DND-41 (cell line): ENCODE measurements at regions not wholly inside any gene's neighbourhood (a gene's known extent, or its start where the extent isn't known, plus 50 kb on each side); places are given as distances from the start of the nearest gene placed in this dataset.

Experiments
- ATAC-seq: fragments of 200-7000 bp; cut with Tn5 transposase; 3 replicates; pipeline ENCODE4 v1.9.1; 2021; ENCODE audit warnings: low read depth; ENCODE audit not compliant: insufficient read depth
- DNase-seq: peaks from one replicate; pipeline ENCODE4 v3.0.0-alpha.2; 2020
- H2AFZ ChIP-seq: 2 replicates; pipeline ENCODE4 v1.6.0; 2012; ENCODE audit warnings: low read depth, low read length
- H3K27ac ChIP-seq: 2 replicates; pipeline ENCODE4 v1.5.1; 2012; ENCODE audit warnings: low read length, inconsistent platforms
- H3K27me3 ChIP-seq: fragments of 200-600 bp; sonication (generic); 2 replicates; pipeline ENCODE4 v1.6.0; 2012; ENCODE audit warnings: low read length, mild to moderate bottlenecking, inconsistent platforms; ENCODE audit not compliant: insufficient read depth, poor library complexity
- H3K36me3 ChIP-seq: 2 replicates; pipeline ENCODE4 v1.5.1; 2012; ENCODE audit warnings: low read length, inconsistent platforms; ENCODE audit not compliant: insufficient read depth
- H3K4me1 ChIP-seq: 2 replicates; pipeline ENCODE4 v1.5.1; 2012; ENCODE audit warnings: mild to moderate bottlenecking, low read length; ENCODE audit not compliant: insufficient read depth
- H3K4me2 ChIP-seq: 2 replicates; pipeline ENCODE4 v1.6.0; 2012; ENCODE audit warnings: mild to moderate bottlenecking, moderate library complexity, low read length, inconsistent platforms; ENCODE audit not compliant: insufficient read depth
- H3K4me3 ChIP-seq, 2 experiments: fragments of 200-600 bp in 1 of 2; shearing (Covaris generic) in 1 of 2; 2 replicates each; pipeline ENCODE4 v1.5.1; 2012 to 2016; ENCODE audit warnings: inconsistent platforms in 2 of 2, low read length in 2 of 2, mild to moderate bottlenecking in 2 of 2, low read depth in 1 of 2, moderate library complexity in 1 of 2
- H3K79me2 ChIP-seq: 2 replicates; pipeline ENCODE4 v1.6.0; 2012; ENCODE audit warnings: low read length, inconsistent platforms; ENCODE audit not compliant: insufficient read depth
- H3K9ac ChIP-seq: 2 replicates; pipeline ENCODE4 v1.6.0; 2012; ENCODE audit warnings: low read depth, mild to moderate bottlenecking, inconsistent platforms, low read length, moderate library complexity
- H3K9me3 ChIP-seq: 2 replicates; pipeline ENCODE4 v1.5.1; 2012; ENCODE audit warnings: low read length, moderate library complexity, mild to moderate bottlenecking, inconsistent platforms; ENCODE audit not compliant: insufficient read depth, severe bottlenecking
- H4K20me1 ChIP-seq: 2 replicates; pipeline ENCODE4 v1.6.0; 2012; ENCODE audit warnings: low read length; ENCODE audit not compliant: insufficient read depth
- CTCF ChIP-seq: IDR thresholded peaks from 2 replicates; pipeline ENCODE4 v1.5.1; 2012; ENCODE audit warnings: borderline replicate concordance, low read length, moderate library complexity, mild to moderate bottlenecking; ENCODE audit not compliant: poor library complexity, severe bottlenecking; ENCODE audit errors: extremely low read depth
- EZH2 ChIP-seq: IDR thresholded peaks from 3 replicates; pipeline ENCODE4 v1.6.1; 2012; ENCODE audit warnings: borderline replicate concordance, low read depth, mild to moderate bottlenecking, moderate library complexity, low read length, inconsistent platforms; ENCODE audit not compliant: severe bottlenecking

- H3K9ac ChIP-seq = no peak overlapping the region
- H3K36me3 ChIP-seq = no peaks in the 10 kb centered on the region
- DNase-seq (no peak), ATAC-seq (no peak)
- H3K4me2 ChIP-seq = no peak overlapping the region
- H3K27me3 ChIP-seq = no peaks in the 10 kb centered on the region
- no peak overlapping the region for H2AFZ ChIP-seq
- TF ChIP-seq EZH2 = no peak
- no peak for TF ChIP-seq CTCF
- no peak overlapping the region for H3K4me3 ChIP-seq
- H3K9me3 ChIP-seq = no peaks in the 10 kb centered on the region
- no peaks in the 10 kb centered on the region for H3K4me1 ChIP-seq
- no peak overlapping the region for H3K27ac ChIP-seq
- H4K20me1 ChIP-seq = no peaks in the 10 kb centered on the region
- no peaks in the 10 kb centered on the region for H3K79me2 ChIP-seq
Observed at GRCh38 chr10:107579970-107580369, 415.5 kb upstream of the SORCS1 start.

DNA sequence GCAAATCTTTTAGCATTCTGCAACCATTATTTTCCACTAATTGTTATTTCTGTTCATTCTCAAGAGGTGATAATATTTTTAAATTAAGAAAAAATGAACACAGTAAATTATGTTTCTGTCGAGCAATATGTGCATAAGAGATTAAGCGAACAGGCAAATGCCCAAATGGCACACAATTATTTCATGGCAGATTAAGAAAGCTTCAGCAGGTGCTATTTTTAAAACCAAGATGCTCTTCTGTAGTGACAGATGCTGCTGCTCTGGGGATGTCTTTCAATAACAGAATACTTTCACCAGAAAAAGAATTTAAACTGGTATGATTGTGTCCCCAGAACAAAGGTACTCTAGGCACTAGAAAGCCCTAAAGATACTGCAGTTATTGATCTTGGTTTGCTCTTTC, 412.7 kb upstream of the SORCS1 start:
- DNase-seq = no peak
- Histone ChIP-seq H3K4me1 (no peaks in the 10 kb centered on the region), H3K9me3 (no peaks in the 10 kb centered on the region)

DNA sequence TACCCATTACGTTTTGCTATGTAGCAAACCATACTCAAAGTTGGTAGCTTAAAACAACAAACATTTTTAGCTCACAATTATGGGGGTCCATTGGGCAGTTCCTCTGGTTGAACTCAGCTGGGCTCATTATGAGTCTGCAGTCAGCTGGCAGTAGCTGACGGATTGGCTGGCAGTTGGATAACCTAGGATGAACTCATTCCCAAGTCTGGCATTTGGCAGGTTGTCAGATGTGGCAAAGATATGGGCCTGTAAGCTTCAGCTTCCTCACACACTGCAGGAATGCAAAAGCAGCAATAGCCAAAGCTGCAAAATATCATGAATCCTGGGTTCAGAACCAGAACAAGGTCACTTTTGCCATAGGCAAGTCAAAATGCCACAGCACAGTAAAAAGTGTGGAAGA, 412.2 kb upstream of the SORCS1 start:
- DNase-seq (no peak), ATAC-seq (no peak)

More for the DNA sequence above, 412.7 kb upstream of the SORCS1 start:
- no peak for ATAC-seq
- Histone ChIP-seq H3K9ac (no peak overlapping the region), H3K36me3 (no peaks in the 10 kb centered on the region), H2AFZ (no peak overlapping the region), H3K4me2 (no peak overlapping the region), H3K79me2 (no peaks in the 10 kb centered on the region), H3K4me3 (no peak overlapping the region), H3K27ac (no peak overlapping the region), H4K20me1 (no peaks in the 10 kb centered on the region), H3K27me3 (no peaks in the 10 kb centered on the region)
- TF ChIP-seq CTCF (no peak), EZH2 (no peak)

More for the DNA sequence above, 412.2 kb upstream of the SORCS1 start:
- Histone ChIP-seq H3K36me3 (no peaks in the 10 kb centered on the region), H3K4me3 (no peak overlapping the region), H3K27me3 (no peaks in the 10 kb centered on the region), H2AFZ (no peak overlapping the region), H4K20me1 (no peaks in the 10 kb centered on the region), H3K27ac (no peak overlapping the region), H3K79me2 (no peaks in the 10 kb centered on the region), H3K4me1 (no peaks in the 10 kb centered on the region), H3K9ac (no peak overlapping the region), H3K9me3 (no peaks in the 10 kb centered on the region), H3K4me2 (no peak overlapping the region)
- TF ChIP-seq CTCF (no peak), EZH2 (no peak)
